CD14-positive monocyte (primary cell): ENCODE measurements at regions not wholly inside any gene's neighbourhood (a gene's known extent, or its start where the extent isn't known, plus 50 kb on each side); places are given as distances from the start of the nearest gene placed in this dataset.

Experiments used
- DNase-seq, 3 donors: peaks; one replicate each; pipeline ENCODE4 v3.0.0-alpha.2; 2011 to 2022
- H2AFZ ChIP-seq: 2 replicates; pipeline ENCODE4 v1.6.0; 2012; ENCODE audit warnings: mild to moderate bottlenecking, low read depth, low read length, inconsistent platforms; ENCODE audit not compliant: insufficient read depth, poor library complexity, severe bottlenecking
- H3K27ac ChIP-seq, 2 donors: 1 replicate in 1 of 2; 2 replicates in 1 of 2; pipeline ENCODE4 v1.5.1; 2012 to 2013; ENCODE audit warnings: low read length in 2 of 2, control low read depth in 1 of 2, inconsistent platforms in 1 of 2, low read depth in 1 of 2, mild to moderate bottlenecking in 1 of 2
- H3K27me3 ChIP-seq, 2 donors: one replicate each; pipeline versions ENCODE4 v1.6.0 to v1.6.1; 2011 to 2013; ENCODE audit warnings: low read length in 2 of 2; ENCODE audit not compliant: control insufficient read depth in 2 of 2, insufficient read depth in 2 of 2
- H3K36me3 ChIP-seq, 2 donors: replicated peaks in 1 of 2; 1 replicate in 1 of 2; 2 replicates in 1 of 2; pipeline versions ENCODE4 v1.5.1 to v1.6.1; 2012 to 2013; ENCODE audit warnings: low read length in 2 of 2, control low read depth in 1 of 2, inconsistent platforms in 1 of 2, mild to moderate bottlenecking in 1 of 2; ENCODE audit not compliant: insufficient read depth in 2 of 2, control insufficient read depth in 1 of 2
- H3K4me1 ChIP-seq, 2 donors: 1 replicate in 1 of 2; 2 replicates in 1 of 2; pipeline versions ENCODE4 v1.5.1 to v1.6.1; 2012 to 2013; ENCODE audit warnings: low read length in 2 of 2, control low read depth in 1 of 2, inconsistent platforms in 1 of 2, mild to moderate bottlenecking in 1 of 2, moderate library complexity in 1 of 2; ENCODE audit not compliant: insufficient read depth in 2 of 2, control insufficient read depth in 1 of 2
- H3K4me2 ChIP-seq: replicated peaks from 2 replicates; pipeline ENCODE3; 2012; ENCODE audit warnings: low read length, moderate library complexity, mild to moderate bottlenecking; ENCODE audit not compliant: poor library complexity, severe bottlenecking; ENCODE audit errors: extremely low read depth
- H3K4me3 ChIP-seq, 3 experiments: fragments of 200-600 bp in 1 of 3; sonication (generic) in 1 of 3; replicated peaks in 1 of 3; 1 replicate in 2 of 3; 2 replicates in 1 of 3; pipeline ENCODE4 v1.5.1; 2011 to 2013; ENCODE audit warnings: low read length in 3 of 3, mild to moderate bottlenecking in 3 of 3, control low read depth in 2 of 3, low read depth in 2 of 3, inconsistent platforms in 1 of 3, moderate library complexity in 1 of 3
- H3K79me2 ChIP-seq: 2 replicates; pipeline ENCODE4 v1.6.0; 2012; ENCODE audit warnings: mild to moderate bottlenecking, control low read depth, inconsistent platforms, low read length, moderate library complexity; ENCODE audit not compliant: insufficient read depth
- H3K9ac ChIP-seq: 2 replicates; pipeline ENCODE4 v1.6.0; 2017; ENCODE audit warnings: low read length, mild to moderate bottlenecking; ENCODE audit not compliant: insufficient read depth, poor library complexity, severe bottlenecking
- H3K9me3 ChIP-seq, 2 donors: replicated peaks in 1 of 2; 1 replicate in 1 of 2; 2 replicates in 1 of 2; pipeline versions ENCODE4 v1.5.1 to v1.6.1; 2012 to 2013; ENCODE audit warnings: low read length in 2 of 2, control low read depth in 1 of 2; ENCODE audit not compliant: control insufficient read depth in 1 of 2, insufficient read depth in 1 of 2
- H4K20me1 ChIP-seq: 2 replicates; pipeline ENCODE4 v1.6.0; 2012; ENCODE audit warnings: mild to moderate bottlenecking, low read length, control low read depth, moderate library complexity; ENCODE audit not compliant: insufficient read depth
- H3K27ac Mint-ChIP-seq, 7 donors: one replicate each; pipeline ENCODE4 v1.8.0; 2020; ENCODE audit warnings: mild to moderate bottlenecking in 7 of 7, mixed read lengths in 7 of 7, moderate library complexity in 6 of 7, inconsistent platforms in 2 of 7
- H3K27me3 Mint-ChIP-seq, 3 donors: one replicate each; pipeline ENCODE4 v1.8.0; 2021 to 2022; ENCODE audit warnings: low read depth in 3 of 3, mild to moderate bottlenecking in 3 of 3, mixed read lengths in 3 of 3, moderate library complexity in 3 of 3, inconsistent platforms in 1 of 3
- H3K36me3 Mint-ChIP-seq, 2 donors: one replicate each; pipeline ENCODE4 v1.8.0; 2020; ENCODE audit warnings: mixed read lengths in 2 of 2, inconsistent platforms in 1 of 2, mild to moderate bottlenecking in 1 of 2
- H3K4me1 Mint-ChIP-seq: one replicate; pipeline ENCODE4 v1.8.0; 2020; ENCODE audit warnings: mild to moderate bottlenecking, mixed read lengths
- H3K4me3 Mint-ChIP-seq, 2 donors: one replicate each; pipeline ENCODE4 v1.8.0; 2020; ENCODE audit warnings: mild to moderate bottlenecking in 2 of 2, mixed read lengths in 2 of 2, moderate library complexity in 1 of 2
- H3K9me3 Mint-ChIP-seq, 7 donors: one replicate each; pipeline ENCODE4 v1.8.0; 2020 to 2022; ENCODE audit warnings: mixed read lengths in 7 of 7, mild to moderate bottlenecking in 6 of 7, moderate library complexity in 6 of 7, inconsistent platforms in 2 of 7
- WGBS: methylation state at CpG from one replicate; pipeline ENCODE4 v1.1.5; 2013; ENCODE audit warnings: missing lambda C conversion rate; ENCODE audit not compliant: insufficient coverage; 5-methylcytosine and 5-hydroxymethylcytosine counted together
- intact Hi-C, 2 donors: fragments of 100-400 bp; cut with micrococcal nuclease; formaldehyde crosslinking; loops; one replicate each; pipeline versions ENCODE4 v1.15.0 to v1.15.1; 2023
- TF ChIP-seq, protein P1 (sequence below): fragments of 200-600 bp; IDR thresholded peaks from one replicate; pipeline ENCODE4 v1.8.0; 2022; ENCODE audit warnings: antibody characterized with exemption, mild to moderate bottlenecking

DNA sequence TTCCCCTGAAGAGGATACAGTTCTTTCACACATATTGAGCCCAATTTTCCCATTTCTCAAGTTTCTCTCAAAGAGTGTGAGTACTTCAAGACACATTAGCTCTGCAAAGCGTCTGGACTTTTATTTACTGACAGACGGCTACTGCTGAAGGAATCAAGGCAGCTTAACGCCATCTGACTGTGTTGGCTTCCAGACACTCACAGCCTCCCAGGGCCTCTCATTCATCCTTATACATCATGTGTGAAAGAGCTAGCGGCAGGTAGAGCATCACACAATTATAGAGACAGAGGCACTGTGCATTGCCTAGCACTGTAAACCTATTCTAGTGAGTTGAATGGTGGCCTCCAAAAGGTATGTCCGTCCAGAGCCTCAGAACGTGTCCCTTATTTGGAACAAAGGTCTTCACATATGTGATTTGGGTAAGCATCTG is 284.1 kb upstream of the STT3B start:
- Histone ChIP-seq H3K36me3 (no peaks in the 10 kb centered on the region), H3K9ac (no peak overlapping the region), H3K4me3 (no peak overlapping the region), H2AFZ (no peak overlapping the region), H3K27ac (no peak overlapping the region), H3K4me2 (no peak overlapping the region), H3K4me1 (peaks cover 9 to 15% of the 10 kb centered on the region in 2 donors), H3K79me2 (no peaks in the 10 kb centered on the region), H3K27me3 (no peaks in the 10 kb centered on the region), H4K20me1 (no peaks in the 10 kb centered on the region), H3K9me3 (no peaks in the 10 kb centered on the region)
- H3K36me3 Mint-ChIP-seq: peaks cover 2 to 4% of the 10 kb centered on the region in 2 donors
- H3K27ac Mint-ChIP-seq: no peak overlapping the region
- no peak overlapping the region for H3K4me3 Mint-ChIP-seq
- no peak for DNase-seq
- H3K9me3 Mint-ChIP-seq: peaks cover 0 to 5% (median 0%) of the 10 kb centered on the region in 7 donors
- TF ChIP-seq, protein P1, sequence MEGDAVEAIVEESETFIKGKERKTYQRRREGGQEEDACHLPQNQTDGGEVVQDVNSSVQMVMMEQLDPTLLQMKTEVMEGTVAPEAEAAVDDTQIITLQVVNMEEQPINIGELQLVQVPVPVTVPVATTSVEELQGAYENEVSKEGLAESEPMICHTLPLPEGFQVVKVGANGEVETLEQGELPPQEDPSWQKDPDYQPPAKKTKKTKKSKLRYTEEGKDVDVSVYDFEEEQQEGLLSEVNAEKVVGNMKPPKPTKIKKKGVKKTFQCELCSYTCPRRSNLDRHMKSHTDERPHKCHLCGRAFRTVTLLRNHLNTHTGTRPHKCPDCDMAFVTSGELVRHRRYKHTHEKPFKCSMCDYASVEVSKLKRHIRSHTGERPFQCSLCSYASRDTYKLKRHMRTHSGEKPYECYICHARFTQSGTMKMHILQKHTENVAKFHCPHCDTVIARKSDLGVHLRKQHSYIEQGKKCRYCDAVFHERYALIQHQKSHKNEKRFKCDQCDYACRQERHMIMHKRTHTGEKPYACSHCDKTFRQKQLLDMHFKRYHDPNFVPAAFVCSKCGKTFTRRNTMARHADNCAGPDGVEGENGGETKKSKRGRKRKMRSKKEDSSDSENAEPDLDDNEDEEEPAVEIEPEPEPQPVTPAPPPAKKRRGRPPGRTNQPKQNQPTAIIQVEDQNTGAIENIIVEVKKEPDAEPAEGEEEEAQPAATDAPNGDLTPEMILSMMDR: no peak
- no peaks in the 10 kb centered on the region for H3K27me3 Mint-ChIP-seq
- WGBS: 95% methylated on average over 5 of the region's 6 CpGs
- H3K4me1 Mint-ChIP-seq: peaks cover 23% of the 10 kb centered on the region
- intact Hi-C loops: no loop called here

DNA sequence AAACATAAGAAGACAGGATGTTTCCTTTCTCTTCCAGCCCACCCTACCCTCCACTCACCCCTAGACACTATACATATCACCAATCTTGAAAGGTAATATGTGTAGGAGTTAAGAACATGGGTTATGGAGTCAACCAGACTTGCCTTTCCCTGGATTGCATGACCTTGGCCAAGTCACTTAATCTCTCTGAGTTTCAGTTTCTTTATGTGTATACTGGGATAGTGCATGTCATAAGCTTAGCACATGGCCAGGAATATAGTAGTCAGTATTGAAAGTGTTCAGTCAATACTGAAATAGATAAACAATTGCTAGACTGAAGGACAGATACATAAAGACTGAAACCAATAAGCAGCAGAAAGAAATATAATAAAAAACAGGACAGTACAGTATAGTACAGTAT is 283.2 kb upstream of the STT3B start:
- no peak overlapping the region for H3K4me3 Mint-ChIP-seq
- H3K27me3 ChIP-seq: no peaks in the 10 kb centered on the region
- DNase-seq: no peak
- no peak overlapping the region for H3K9ac ChIP-seq
- H3K36me3 ChIP-seq: no peaks in the 10 kb centered on the region
- no peak overlapping the region for H3K27ac ChIP-seq
- H3K4me1 ChIP-seq: peaks cover 19 to 24% of the 10 kb centered on the region in 2 donors
- H3K79me2 ChIP-seq: no peaks in the 10 kb centered on the region
- no peak overlapping the region for H3K27ac Mint-ChIP-seq
- peaks cover 0 to 1% (median 0%) of the 10 kb centered on the region in 3 donors for H3K27me3 Mint-ChIP-seq
- TF ChIP-seq, protein P1: no peak
- no peaks in the 10 kb centered on the region for H3K9me3 ChIP-seq
- peaks cover 2 to 4% of the 10 kb centered on the region in 2 donors for H3K36me3 Mint-ChIP-seq
- peaks cover 0 to 5% (median 0%) of the 10 kb centered on the region in 7 donors for H3K9me3 Mint-ChIP-seq
- H2AFZ ChIP-seq: no peak overlapping the region
- intact Hi-C loops: no loop called here
- no peaks in the 10 kb centered on the region for H4K20me1 ChIP-seq
- H3K4me3 ChIP-seq: no peak overlapping the region
- H3K4me2 ChIP-seq: no peak overlapping the region
- H3K4me1 Mint-ChIP-seq: peaks cover 33% of the 10 kb centered on the region
